Trophoblast cell (in vitro differentiated cells and primary cell): ENCODE measurements at regions not wholly inside any gene's neighbourhood (a gene's known extent, or its start where the extent isn't known, plus 50 kb on each side); places are given as distances from the start of the nearest gene placed in this dataset.

Experiments used
- DNase-seq, 2 donors: peaks; one replicate each; pipeline ENCODE4 v3.0.0-alpha.2; 2016
- H2AFZ ChIP-seq: 2 replicates; pipeline ENCODE4 v1.6.1; 2013; ENCODE audit warnings: low read length, moderate library complexity, mild to moderate bottlenecking; ENCODE audit not compliant: insufficient read depth, poor library complexity
- H2AK5ac ChIP-seq: 2 replicates; pipeline ENCODE4 v1.6.1; 2013; ENCODE audit warnings: mild to moderate bottlenecking, low read length
- H2BK120ac ChIP-seq: 2 replicates; pipeline ENCODE4 v1.6.1; 2013; ENCODE audit warnings: low read length, mild to moderate bottlenecking, moderate library complexity; ENCODE audit not compliant: insufficient read depth, poor library complexity
- H2BK12ac ChIP-seq: 2 replicates; pipeline ENCODE4 v1.6.1; 2013; ENCODE audit warnings: mild to moderate bottlenecking, low read length, moderate library complexity
- H2BK5ac ChIP-seq: 2 replicates; pipeline ENCODE4 v1.6.1; 2013; ENCODE audit warnings: low read length, low read depth, moderate library complexity, mild to moderate bottlenecking; ENCODE audit not compliant: poor library complexity
- H3K14ac ChIP-seq: 2 replicates; pipeline ENCODE4 v1.6.1; 2013; ENCODE audit warnings: mild to moderate bottlenecking, low read length
- H3K18ac ChIP-seq: 2 replicates; pipeline ENCODE4 v1.6.1; 2013; ENCODE audit warnings: mild to moderate bottlenecking, low read length
- H3K23ac ChIP-seq: 2 replicates; pipeline ENCODE4 v1.6.1; 2013; ENCODE audit warnings: low read length
- H3K27ac ChIP-seq: 2 replicates; pipeline ENCODE4 v1.5.1; 2013; ENCODE audit warnings: low read depth, mild to moderate bottlenecking, inconsistent platforms, low read length, moderate library complexity
- H3K27me3 ChIP-seq: 2 replicates; pipeline ENCODE4 v1.6.1; 2013; ENCODE audit warnings: inconsistent platforms, mild to moderate bottlenecking, low read length, moderate library complexity; ENCODE audit not compliant: insufficient read depth
- H3K36me3 ChIP-seq, 2 experiments: 1 replicate in 1 of 2; 2 replicates in 1 of 2; pipeline ENCODE4 v1.6.1; 2013; ENCODE audit warnings: low read length in 2 of 2, mild to moderate bottlenecking in 2 of 2, moderate library complexity in 1 of 2; ENCODE audit not compliant: insufficient read depth in 2 of 2, control insufficient read depth in 1 of 2
- H3K4ac ChIP-seq: 2 replicates; pipeline ENCODE4 v1.6.1; 2013; ENCODE audit warnings: low read depth, mild to moderate bottlenecking, low read length, moderate library complexity
- H3K4me1 ChIP-seq, 2 experiments: 1 replicate in 1 of 2; 2 replicates in 1 of 2; pipeline ENCODE4 v1.6.1; 2013; ENCODE audit warnings: low read length in 2 of 2, mild to moderate bottlenecking in 2 of 2, moderate library complexity in 1 of 2; ENCODE audit not compliant: insufficient read depth in 2 of 2, control insufficient read depth in 1 of 2
- H3K4me2 ChIP-seq: 2 replicates; pipeline ENCODE4 v1.6.1; 2013; ENCODE audit warnings: inconsistent platforms, mild to moderate bottlenecking, low read length, moderate library complexity
- H3K4me3 ChIP-seq: 2 replicates; pipeline ENCODE4 v1.5.1; 2013; ENCODE audit warnings: mild to moderate bottlenecking, low read depth, low read length, inconsistent platforms
- H3K79me1 ChIP-seq: one replicate; pipeline ENCODE4 v1.6.1; 2013; ENCODE audit warnings: low read length
- H3K79me2 ChIP-seq: 2 replicates; pipeline ENCODE4 v1.6.1; 2013; ENCODE audit warnings: low read length, mild to moderate bottlenecking; ENCODE audit not compliant: control insufficient read depth, insufficient read depth, poor library complexity
- H3K9ac ChIP-seq: 2 replicates; pipeline ENCODE4 v1.6.1; 2013; ENCODE audit warnings: mild to moderate bottlenecking, low read length
- H3K9me3 ChIP-seq: 2 replicates; pipeline ENCODE4 v1.6.1; 2013; ENCODE audit warnings: low read depth, mild to moderate bottlenecking, control low read depth, inconsistent platforms, low read length; ENCODE audit not compliant: insufficient read depth
- H4K12ac ChIP-seq: 2 replicates; pipeline ENCODE4 v1.6.1; 2013; ENCODE audit warnings: low read depth, mild to moderate bottlenecking, low read length, moderate library complexity
- H4K8ac ChIP-seq: 2 replicates; pipeline ENCODE4 v1.6.1; 2013; ENCODE audit warnings: low read depth, mild to moderate bottlenecking, low read length, moderate library complexity
- H4K91ac ChIP-seq: one replicate; pipeline ENCODE4 v1.6.1; 2013; ENCODE audit warnings: low read depth, mild to moderate bottlenecking, low read length, moderate library complexity
- WGBS: extraction: QIAGEN DNeasy Blood & Tissue Kit; methylation state at CpG from one replicate; pipeline ENCODE4 v1.1.7; 2013; ENCODE audit warnings: missing lambda C conversion rate; ENCODE audit not compliant: insufficient read length, insufficient coverage; ENCODE audit errors: extremely low coverage; 5-methylcytosine and 5-hydroxymethylcytosine counted together

GRCh38 chr17:55829995-55830612 is 79.3 kb downstream of the PCTP start:
- Histone ChIP-seq H4K91ac (no peak overlapping the region), H2AK5ac (no peak overlapping the region), H3K4me2 (no peak overlapping the region), H3K79me2 (no peaks in the 10 kb centered on the region), H2BK120ac (no peak overlapping the region), H3K9me3 (no peaks in the 10 kb centered on the region), H3K27ac (no peak overlapping the region), H3K4ac (no peak overlapping the region), H4K12ac (no peak overlapping the region), H3K18ac (no peak overlapping the region), H3K79me1 (no peaks in the 10 kb centered on the region), H3K36me3 (no peaks in the 10 kb centered on the region), H2BK5ac (no peak overlapping the region), H3K4me1 (no peaks in the 10 kb centered on the region), H2BK12ac (no peak overlapping the region), H3K27me3 (no peaks in the 10 kb centered on the region), H3K14ac (no peak overlapping the region), H2AFZ (no peak overlapping the region), H3K4me3 (no peak overlapping the region), H3K9ac (no peak overlapping the region), H3K23ac (no peak overlapping the region), H4K8ac (no peak overlapping the region)
- WGBS = no CpG with 5 or more reads among the region's 6 CpGs
- no peak for DNase-seq

GRCh38 chr17:55830699-55831471 is 80.0 kb downstream of the PCTP start:
- Histone ChIP-seq H3K9me3 (no peaks in the 10 kb centered on the region), H3K79me1 (no peaks in the 10 kb centered on the region), H2BK12ac (no peak overlapping the region), H3K14ac (no peak overlapping the region), H3K4ac (no peak overlapping the region), H2BK5ac (no peak overlapping the region), H2BK120ac (no peak overlapping the region), H2AK5ac (no peak overlapping the region), H3K18ac (no peak overlapping the region), H3K79me2 (no peaks in the 10 kb centered on the region), H4K91ac (no peak overlapping the region), H3K27me3 (no peaks in the 10 kb centered on the region), H4K12ac (no peak overlapping the region), H3K23ac (no peak overlapping the region), H4K8ac (no peak overlapping the region), H2AFZ (no peak overlapping the region), H3K9ac (no peak overlapping the region), H3K4me1 (no peaks in the 10 kb centered on the region), H3K4me3 (no peak overlapping the region), H3K27ac (no peak overlapping the region), H3K4me2 (no peak overlapping the region), H3K36me3 (no peaks in the 10 kb centered on the region)
- no peak for DNase-seq
- no CpG with 5 or more reads among the region's 10 CpGs for WGBS

GRCh38 chr17:55833306-55833705 is 82.5 kb downstream of the PCTP start:
- Histone ChIP-seq H2BK120ac (no peak overlapping the region), H3K9me3 (no peaks in the 10 kb centered on the region), H3K4me2 (no peak overlapping the region), H3K27ac (no peak overlapping the region), H2BK5ac (no peak overlapping the region), H3K4ac (no peak overlapping the region), H2AFZ (no peak overlapping the region), H3K36me3 (no peaks in the 10 kb centered on the region), H2BK12ac (no peak overlapping the region), H3K79me1 (no peaks in the 10 kb centered on the region), H3K14ac (no peak overlapping the region), H3K4me3 (no peak overlapping the region), H4K12ac (no peak overlapping the region), H4K91ac (no peak overlapping the region), H2AK5ac (no peak overlapping the region), H3K27me3 (no peaks in the 10 kb centered on the region), H3K4me1 (no peaks in the 10 kb centered on the region), H4K8ac (no peak overlapping the region), H3K9ac (no peak overlapping the region), H3K79me2 (no peaks in the 10 kb centered on the region), H3K18ac (no peak overlapping the region), H3K23ac (no peak overlapping the region)
- no CpG with 5 or more reads among the region's 1 CpG for WGBS
- no peak for DNase-seq

- H3K4me3 ChIP-seq = no peak overlapping the region
- no peak overlapping the region for H2AFZ ChIP-seq
- DNase-seq = no peak
- H3K79me2 ChIP-seq = no peaks in the 10 kb centered on the region
- no peak overlapping the region for H3K23ac ChIP-seq
- no peak overlapping the region for H3K14ac ChIP-seq
- no peak overlapping the region for H2AK5ac ChIP-seq
- no peak overlapping the region for H4K8ac ChIP-seq
- no peaks in the 10 kb centered on the region for H3K9me3 ChIP-seq
- H2BK12ac ChIP-seq = no peak overlapping the region
- no peaks in the 10 kb centered on the region for H3K36me3 ChIP-seq
- H3K27me3 ChIP-seq = no peaks in the 10 kb centered on the region
- H2BK120ac ChIP-seq = no peak overlapping the region
- H4K91ac ChIP-seq = no peak overlapping the region
- H4K12ac ChIP-seq = no peak overlapping the region
- H3K4me1 ChIP-seq = peaks cover 0 to 3% of the 10 kb centered on the region in 2 experiments
- no peak overlapping the region for H3K27ac ChIP-seq
- H3K4me2 ChIP-seq = no peak overlapping the region
- H2BK5ac ChIP-seq = no peak overlapping the region
- WGBS = no CpG with 5 or more reads among the region's 5 CpGs
- H3K79me1 ChIP-seq = no peaks in the 10 kb centered on the region
- H3K9ac ChIP-seq = no peak overlapping the region
- no peak overlapping the region for H3K4ac ChIP-seq
- no peak overlapping the region for H3K18ac ChIP-seq
Measured at GRCh38 chr17:55842405-55843158, 91.7 kb downstream of the PCTP start.
